ENCODE measurements at regions not wholly inside any gene's neighbourhood (a gene's known extent, or its start where the extent isn't known, plus 50 kb on each side); places are given as distances from the start of the nearest gene placed in this dataset.

DNA sequence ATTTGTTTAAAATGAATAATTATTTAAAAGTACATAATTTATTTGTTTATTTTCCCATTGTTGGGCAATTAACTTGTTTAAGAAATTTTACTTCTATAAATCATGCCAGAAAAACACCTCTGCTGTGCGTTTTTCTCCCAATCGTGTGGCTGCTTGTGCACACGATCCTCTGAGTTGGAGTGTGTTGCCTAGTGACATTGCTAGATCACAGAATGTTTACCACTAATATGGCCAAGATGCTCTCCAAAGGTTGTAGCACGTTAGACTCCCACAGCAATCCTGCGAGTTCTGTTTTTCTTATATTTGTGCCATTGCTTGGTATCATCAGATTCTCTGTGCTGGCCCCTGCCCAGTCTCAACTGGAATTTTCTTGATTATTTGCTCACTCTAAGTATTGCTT, 207.1 kb upstream of the ADCY1 start:
- TF ChIP-seq, protein P1, sequence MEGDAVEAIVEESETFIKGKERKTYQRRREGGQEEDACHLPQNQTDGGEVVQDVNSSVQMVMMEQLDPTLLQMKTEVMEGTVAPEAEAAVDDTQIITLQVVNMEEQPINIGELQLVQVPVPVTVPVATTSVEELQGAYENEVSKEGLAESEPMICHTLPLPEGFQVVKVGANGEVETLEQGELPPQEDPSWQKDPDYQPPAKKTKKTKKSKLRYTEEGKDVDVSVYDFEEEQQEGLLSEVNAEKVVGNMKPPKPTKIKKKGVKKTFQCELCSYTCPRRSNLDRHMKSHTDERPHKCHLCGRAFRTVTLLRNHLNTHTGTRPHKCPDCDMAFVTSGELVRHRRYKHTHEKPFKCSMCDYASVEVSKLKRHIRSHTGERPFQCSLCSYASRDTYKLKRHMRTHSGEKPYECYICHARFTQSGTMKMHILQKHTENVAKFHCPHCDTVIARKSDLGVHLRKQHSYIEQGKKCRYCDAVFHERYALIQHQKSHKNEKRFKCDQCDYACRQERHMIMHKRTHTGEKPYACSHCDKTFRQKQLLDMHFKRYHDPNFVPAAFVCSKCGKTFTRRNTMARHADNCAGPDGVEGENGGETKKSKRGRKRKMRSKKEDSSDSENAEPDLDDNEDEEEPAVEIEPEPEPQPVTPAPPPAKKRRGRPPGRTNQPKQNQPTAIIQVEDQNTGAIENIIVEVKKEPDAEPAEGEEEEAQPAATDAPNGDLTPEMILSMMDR (IDR thresholded peaks at IDR 0.05), result no peak
- no peak for TF ChIP-seq POLR2AphosphoS5 (IDR thresholded peaks at IDR 0.05)
- TF ChIP-seq EP300 (IDR thresholded peaks at IDR 0.05), result no peak
